ENCODE measurements at regions not wholly inside any gene's neighbourhood (a gene's known extent, or its start where the extent isn't known, plus 50 kb on each side); places are given as distances from the start of the nearest gene placed in this dataset.

GRCh38 chr5:158560170-158560569 lies 539.5 kb downstream of the EBF1 start:
- no peak for TF ChIP-seq POLR2A (IDR thresholded peaks at IDR 0.05)
- TF ChIP-seq, protein P1, sequence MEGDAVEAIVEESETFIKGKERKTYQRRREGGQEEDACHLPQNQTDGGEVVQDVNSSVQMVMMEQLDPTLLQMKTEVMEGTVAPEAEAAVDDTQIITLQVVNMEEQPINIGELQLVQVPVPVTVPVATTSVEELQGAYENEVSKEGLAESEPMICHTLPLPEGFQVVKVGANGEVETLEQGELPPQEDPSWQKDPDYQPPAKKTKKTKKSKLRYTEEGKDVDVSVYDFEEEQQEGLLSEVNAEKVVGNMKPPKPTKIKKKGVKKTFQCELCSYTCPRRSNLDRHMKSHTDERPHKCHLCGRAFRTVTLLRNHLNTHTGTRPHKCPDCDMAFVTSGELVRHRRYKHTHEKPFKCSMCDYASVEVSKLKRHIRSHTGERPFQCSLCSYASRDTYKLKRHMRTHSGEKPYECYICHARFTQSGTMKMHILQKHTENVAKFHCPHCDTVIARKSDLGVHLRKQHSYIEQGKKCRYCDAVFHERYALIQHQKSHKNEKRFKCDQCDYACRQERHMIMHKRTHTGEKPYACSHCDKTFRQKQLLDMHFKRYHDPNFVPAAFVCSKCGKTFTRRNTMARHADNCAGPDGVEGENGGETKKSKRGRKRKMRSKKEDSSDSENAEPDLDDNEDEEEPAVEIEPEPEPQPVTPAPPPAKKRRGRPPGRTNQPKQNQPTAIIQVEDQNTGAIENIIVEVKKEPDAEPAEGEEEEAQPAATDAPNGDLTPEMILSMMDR (IDR thresholded peaks at IDR 0.05), result no peak
